HL-60 (cell line): ENCODE measurements at regions not wholly inside any gene's neighbourhood (a gene's known extent, or its start where the extent isn't known, plus 50 kb on each side); places are given as distances from the start of the nearest gene placed in this dataset.

Experiments
- DNase-seq, 2 experiments: peaks; one replicate each; pipeline ENCODE4 v3.0.0-alpha.2; 2010 to 2020; ENCODE audit warnings: low read depth in 1 of 2, low spot score in 1 of 2
- H3K27ac ChIP-seq: fragments of 250-450 bp; sonication (Bioruptor Pico); replicated peaks from 2 replicates; pipeline ENCODE4 v1.5.1; 2020; ENCODE audit warnings: mild to moderate bottlenecking, moderate library complexity
- H3K27me3 ChIP-seq: fragments of 250-450 bp; sonication (Bioruptor Pico); 2 replicates; pipeline ENCODE4 v1.5.1; 2021; ENCODE audit warnings: mild to moderate bottlenecking, moderate library complexity; ENCODE audit not compliant: insufficient read depth, poor library complexity, severe bottlenecking
- H3K4me3 ChIP-seq: replicated peaks from 2 replicates; pipeline ENCODE4 v1.5.1; 2011; ENCODE audit warnings: mild to moderate bottlenecking, control low read depth, low read length; ENCODE audit not compliant: insufficient read depth
- CTCF ChIP-seq: IDR thresholded peaks from one replicate; pipeline ENCODE4 v1.5.1; 2011; ENCODE audit warnings: low read length, control low read depth, inconsistent platforms; ENCODE audit not compliant: insufficient read depth
- GABPA ChIP-seq: IDR thresholded peaks from 2 replicates; pipeline ENCODE4 v1.6.1; 2012; ENCODE audit warnings: low read depth
- POLR2AphosphoS5 ChIP-seq: IDR thresholded peaks from 2 replicates; pipeline ENCODE4 v1.6.1; 2012; ENCODE audit warnings: low read depth
- REST ChIP-seq: IDR thresholded peaks from 2 replicates; pipeline ENCODE4 v1.6.1; 2012; ENCODE audit warnings: low read depth; ENCODE audit not compliant: insufficient replicate concordance
- SPI1 ChIP-seq: IDR thresholded peaks from 2 replicates; pipeline ENCODE4 v1.6.1; 2012; ENCODE audit warnings: low read depth, mild to moderate bottlenecking, borderline replicate concordance

- no peak overlapping the region for H3K27ac ChIP-seq
- no peak for DNase-seq
- H3K27me3 ChIP-seq = no peaks in the 10 kb centered on the region
- no peak overlapping the region for H3K4me3 ChIP-seq
- TF ChIP-seq GABPA (no peak), REST (no peak), SPI1 (no peak)
Observed at GRCh38 chr3:173304182-173304800, 93.3 kb upstream of the NLGN1 start.

- H3K27ac ChIP-seq = no peak overlapping the region
- no peak for DNase-seq
- TF ChIP-seq POLR2AphosphoS5 (no peak), SPI1 (no peak), REST (no peak), CTCF (no peak), GABPA (no peak)
- H3K27me3 ChIP-seq = no peaks in the 10 kb centered on the region
- no peak overlapping the region for H3K4me3 ChIP-seq
Observed at GRCh38 chr3:173301647-173302046, 95.9 kb upstream of the NLGN1 start.

GRCh38 chr3:173289072-173289471 is 108.5 kb upstream of the NLGN1 start:
- no peak overlapping the region for H3K27ac ChIP-seq
- TF ChIP-seq REST = no peak
- TF ChIP-seq CTCF = no peak
- H3K4me3 ChIP-seq = no peak overlapping the region
- peaks cover 2% of the 10 kb centered on the region for H3K27me3 ChIP-seq
- DNase-seq = no peak
